ENCODE measurements at regions not wholly inside any gene's neighbourhood (a gene's known extent, or its start where the extent isn't known, plus 50 kb on each side); places are given as distances from the start of the nearest gene placed in this dataset.
"Not testable (repeated sequence)": the region's sequence is repeated elsewhere in the genome, so short reads cannot be mapped to it uniquely, and the experiment has no call there.

- TF ChIP-seq CTCF (IDR thresholded peaks at IDR 0.05; ENCODE audit: insufficient read depth, low read length, missing control alignments), result no peak
- no peak for DNase-seq (ENCODE audit: low read depth, low spot score)
- H3K4me3 ChIP-seq (ENCODE audit: low read depth, low read length), result no peak overlapping the region
- POLR2A ChIA-PET, result no interaction called here
- CTCF ChIA-PET, result interaction anchor here (2.1 kb wide), 1 partner anchor 19 kb away, joined by 10 read pairs; no protein-coding TSS in a partner anchor
These were observed 1139.1 kb upstream of the TMEM132C start for GRCh38 chr12:127127897-127128296.

- DNase-seq (ENCODE audit: low read depth, low spot score), result no peak
- H3K4me3 ChIP-seq (ENCODE audit: low read depth, low read length), result no peak overlapping the region
- POLR2A ChIA-PET, result no interaction called here
- no peak for TF ChIP-seq CTCF (IDR thresholded peaks at IDR 0.05; ENCODE audit: insufficient read depth, low read length, missing control alignments)
- CTCF ChIA-PET, result interaction anchor here (1.4 kb wide), 1 partner anchor 214 kb away, joined by 3 read pairs; no protein-coding TSS in a partner anchor
These were observed 1136.4 kb upstream of the TMEM132C start for GRCh38 chr12:127130506-127131124.

DNA sequence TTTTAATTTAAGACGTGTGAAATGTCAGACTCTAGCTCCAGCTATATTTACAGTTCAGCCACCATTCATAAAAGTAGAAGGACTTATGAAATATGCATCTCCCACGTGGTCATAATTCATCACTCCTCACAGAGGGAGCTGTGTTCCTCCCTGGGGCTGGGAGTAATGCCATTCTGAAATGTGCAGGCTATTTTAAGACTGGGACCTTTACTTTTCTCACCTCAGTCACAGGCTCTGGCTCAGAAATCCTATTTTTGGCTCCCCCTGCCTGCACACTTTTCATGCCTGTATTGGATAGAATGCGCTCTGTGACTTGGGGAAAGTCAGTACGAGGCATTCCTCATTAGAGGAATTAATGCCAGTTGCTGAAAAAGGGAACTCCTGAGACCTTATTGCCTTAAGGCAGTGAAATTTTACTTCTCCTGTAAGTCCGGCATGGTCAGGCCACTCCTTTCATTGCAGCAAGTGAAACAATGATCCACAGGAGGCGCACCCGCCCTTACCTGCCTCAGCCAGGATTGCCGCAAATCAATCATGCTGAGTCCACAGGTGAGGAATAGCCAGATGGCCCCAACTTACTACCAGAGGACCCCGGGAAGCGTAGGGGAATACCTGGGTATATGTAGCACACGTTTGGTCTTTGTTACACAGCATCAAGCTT is 1133.2 kb upstream of the TMEM132C start:
- no peak for DNase-seq (ENCODE audit: low read depth, low spot score)

GRCh38 chr12:127140864-127141484 is 1126.0 kb upstream of the TMEM132C start:
- H3K4me3 ChIP-seq (ENCODE audit: low read depth, low read length); POLR2A ChIA-PET; DNase-seq (ENCODE audit: low read depth, low spot score): not testable (repeated sequence)
- CTCF ChIA-PET, result interaction anchor here (0.6 kb wide), 1 partner anchor 217 kb away, joined by 3 read pairs; no protein-coding TSS in a partner anchor

More for the DNA sequence above, 1133.2 kb upstream of the TMEM132C start:
- TF ChIP-seq CTCF (IDR thresholded peaks at IDR 0.05; ENCODE audit: insufficient read depth, low read length, missing control alignments), result no peak
- H3K4me3 ChIP-seq (ENCODE audit: low read depth, low read length), result no peak overlapping the region
- POLR2A ChIA-PET, result no interaction called here
- CTCF ChIA-PET, result interaction anchor here (0.7 kb wide), 1 partner anchor 25 kb away, joined by 3 read pairs; no protein-coding TSS in a partner anchor

DNA sequence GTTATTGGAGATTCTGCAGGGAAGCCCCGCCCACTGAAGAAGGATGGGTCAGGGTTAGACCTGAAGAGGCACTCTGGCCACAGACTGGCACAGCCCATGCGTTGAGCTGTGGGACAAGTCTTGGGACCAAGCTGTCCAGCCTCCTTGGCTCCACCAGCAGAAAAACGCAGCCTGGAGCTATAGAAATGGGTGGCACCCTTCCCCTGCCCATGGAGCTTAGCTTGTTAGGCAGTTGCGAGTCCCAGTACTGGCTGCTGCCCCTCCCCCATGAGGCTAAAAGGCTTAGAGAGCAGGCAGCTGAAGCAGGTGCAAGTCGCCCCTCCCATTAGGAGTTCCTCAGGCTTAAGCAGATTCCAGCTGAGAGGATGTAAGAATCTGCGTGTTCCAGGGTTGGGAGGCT is 1124.0 kb upstream of the TMEM132C start:
- no peak for DNase-seq (ENCODE audit: low read depth, low spot score)
- TF ChIP-seq CTCF (IDR thresholded peaks at IDR 0.05; ENCODE audit: insufficient read depth, low read length, missing control alignments), result no peak
- no peak overlapping the region for H3K4me3 ChIP-seq (ENCODE audit: low read depth, low read length)
- CTCF ChIA-PET, result no interaction called here
- POLR2A ChIA-PET, result no interaction called here

DNA sequence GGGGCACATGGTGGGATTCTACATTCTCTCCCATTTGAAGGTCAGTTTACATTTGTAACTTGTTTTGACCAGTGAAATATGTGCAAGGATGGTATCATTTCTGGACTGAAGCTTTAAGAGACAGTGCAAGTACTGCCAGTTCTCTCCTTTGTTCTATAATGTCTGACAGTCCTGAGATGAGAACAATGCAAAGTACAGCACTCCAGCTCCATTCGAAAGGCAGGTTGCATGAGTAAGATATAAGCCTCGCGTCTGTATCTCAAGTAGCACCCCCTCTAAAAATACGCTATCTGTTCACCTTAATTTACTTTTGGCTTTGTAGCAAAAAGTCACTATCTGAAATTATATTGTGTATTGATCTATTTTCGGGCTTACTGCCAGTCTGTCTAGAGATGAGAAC is 1122.2 kb upstream of the TMEM132C start:
- ChIA-PET CTCF (interaction anchor here (1.6 kb wide), 1 partner anchor 35 kb away, joined by 3 read pairs; no protein-coding TSS in a partner anchor), POLR2A (no interaction called here)
- no peak for TF ChIP-seq CTCF (IDR thresholded peaks at IDR 0.05; ENCODE audit: insufficient read depth, low read length, missing control alignments)
- no peak overlapping the region for H3K4me3 ChIP-seq (ENCODE audit: low read depth, low read length)
- DNase-seq (ENCODE audit: low read depth, low spot score), result no peak
